AG20443 (cell line): ENCODE measurements at regions not wholly inside any gene's neighbourhood (a gene's known extent, or its start where the extent isn't known, plus 50 kb on each side); places are given as distances from the start of the nearest gene placed in this dataset.
"Not testable (repeated sequence)": the region's sequence is repeated elsewhere in the genome, so short reads cannot be mapped to it uniquely, and the experiment has no call there.

Experiments used
- DNase-seq: peaks from one replicate; pipeline ENCODE4 v3.0.0; 2012; ENCODE audit warnings: low spot score, mixed read lengths

GRCh38 chr12:67759829-67760228 is 111.3 kb downstream of the DYRK2 start:
- no peak for DNase-seq

GRCh38 chr12:67760586-67761275 is 112.2 kb downstream of the DYRK2 start:
- DNase-seq, result no peak

- DNase-seq, result no peak
Observed at GRCh38 chr12:67761566-67761965, 113.0 kb downstream of the DYRK2 start.

DNA sequence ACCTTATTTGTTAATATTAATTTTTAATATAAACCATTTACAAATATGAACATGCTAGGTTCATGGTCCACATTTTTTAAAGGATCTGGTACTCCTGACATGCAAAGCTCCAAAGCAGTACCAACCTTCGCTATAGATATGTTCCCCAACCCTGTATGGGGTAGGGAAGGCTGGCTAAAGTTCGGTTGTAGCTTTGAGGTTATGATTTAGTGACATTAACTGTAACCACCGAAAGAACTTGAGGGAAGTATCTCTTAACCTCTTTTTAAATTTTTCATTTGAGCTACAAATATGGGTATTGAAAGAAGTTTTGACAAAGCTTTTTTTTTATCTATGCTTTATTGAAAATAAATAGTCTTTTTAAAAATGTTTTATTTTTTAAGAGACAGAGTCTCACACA is 115.5 kb downstream of the DYRK2 start:
- no peak for DNase-seq

DNA sequence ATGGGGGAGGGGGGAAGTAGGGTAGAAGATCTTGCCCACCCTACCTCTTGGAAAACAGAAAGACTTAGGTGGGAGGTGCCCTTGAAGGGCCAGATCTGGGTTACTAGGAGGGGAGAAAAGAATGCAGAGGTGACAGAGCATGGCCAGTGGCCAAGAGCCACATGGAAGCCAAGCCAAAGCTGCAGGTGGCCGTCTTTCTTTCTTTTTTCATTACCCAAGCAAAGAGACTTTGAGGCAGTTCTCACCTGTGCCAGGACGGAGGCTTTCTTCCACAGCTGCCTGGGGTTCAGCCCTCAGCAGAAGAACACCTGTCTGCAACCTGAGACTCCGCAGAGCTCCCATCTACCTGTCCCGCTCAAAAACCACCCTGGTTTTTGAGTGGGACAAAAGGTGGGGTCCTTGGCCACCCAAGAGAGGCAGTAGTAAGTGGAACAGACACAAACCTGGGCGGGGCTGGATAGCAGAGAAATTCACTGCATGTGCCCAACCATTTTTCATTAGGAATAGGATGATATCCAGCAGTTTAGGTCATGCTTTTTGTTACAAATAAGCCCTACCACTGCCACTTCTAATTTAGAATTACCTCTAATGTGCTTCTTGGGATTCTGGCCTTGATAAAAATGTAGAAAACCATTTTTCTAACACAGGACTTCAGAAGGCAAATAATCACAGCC is 116.5 kb downstream of the DYRK2 start:
- peak; percentile 45 for DNase-seq

DNA sequence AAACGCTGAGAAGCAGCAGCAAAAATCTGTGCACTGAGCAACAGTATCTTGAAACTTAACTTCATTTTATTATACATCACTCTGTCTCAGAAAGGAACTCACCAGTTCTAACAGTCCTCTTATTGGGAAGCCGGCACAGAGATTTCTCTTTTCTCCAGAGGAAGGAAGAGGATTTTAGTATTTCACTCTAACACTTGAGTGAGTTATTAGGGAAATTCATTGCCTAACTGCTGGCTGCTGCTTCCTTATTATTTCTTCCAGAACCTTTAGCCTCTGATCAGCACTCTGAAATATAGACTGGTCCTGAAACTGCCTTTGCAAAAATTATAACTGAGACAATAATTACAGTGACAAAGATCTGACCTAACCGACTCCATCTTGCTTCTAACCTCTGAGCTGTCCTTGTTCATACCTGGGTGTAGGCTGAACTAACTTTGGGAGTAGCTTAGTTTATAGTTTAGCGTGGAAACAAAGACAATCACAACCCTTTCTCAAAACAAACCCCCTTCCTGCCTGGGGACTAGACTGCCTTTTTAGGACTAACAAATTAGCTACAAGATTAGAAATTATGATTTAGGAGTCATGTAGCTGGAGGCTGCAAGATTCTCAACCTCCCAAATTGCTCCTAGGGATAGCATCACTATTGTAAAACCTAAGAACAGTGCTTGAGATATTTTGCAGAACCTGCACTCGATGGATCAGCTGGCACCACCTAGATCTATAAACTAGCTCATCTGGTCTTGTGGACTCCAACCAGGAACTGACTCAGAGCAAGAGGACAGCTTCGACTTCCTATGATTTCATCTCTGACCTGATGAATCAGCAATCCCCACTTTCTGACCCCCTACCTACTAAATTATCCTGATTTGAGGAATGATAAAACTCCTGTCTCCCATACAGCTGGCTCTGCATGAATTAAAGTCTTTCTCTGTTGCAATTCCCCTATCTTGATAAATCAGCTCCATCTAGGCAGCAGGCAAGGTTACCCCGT is 117.5 kb downstream of the DYRK2 start:
- peak; percentile 24 for DNase-seq

DNA sequence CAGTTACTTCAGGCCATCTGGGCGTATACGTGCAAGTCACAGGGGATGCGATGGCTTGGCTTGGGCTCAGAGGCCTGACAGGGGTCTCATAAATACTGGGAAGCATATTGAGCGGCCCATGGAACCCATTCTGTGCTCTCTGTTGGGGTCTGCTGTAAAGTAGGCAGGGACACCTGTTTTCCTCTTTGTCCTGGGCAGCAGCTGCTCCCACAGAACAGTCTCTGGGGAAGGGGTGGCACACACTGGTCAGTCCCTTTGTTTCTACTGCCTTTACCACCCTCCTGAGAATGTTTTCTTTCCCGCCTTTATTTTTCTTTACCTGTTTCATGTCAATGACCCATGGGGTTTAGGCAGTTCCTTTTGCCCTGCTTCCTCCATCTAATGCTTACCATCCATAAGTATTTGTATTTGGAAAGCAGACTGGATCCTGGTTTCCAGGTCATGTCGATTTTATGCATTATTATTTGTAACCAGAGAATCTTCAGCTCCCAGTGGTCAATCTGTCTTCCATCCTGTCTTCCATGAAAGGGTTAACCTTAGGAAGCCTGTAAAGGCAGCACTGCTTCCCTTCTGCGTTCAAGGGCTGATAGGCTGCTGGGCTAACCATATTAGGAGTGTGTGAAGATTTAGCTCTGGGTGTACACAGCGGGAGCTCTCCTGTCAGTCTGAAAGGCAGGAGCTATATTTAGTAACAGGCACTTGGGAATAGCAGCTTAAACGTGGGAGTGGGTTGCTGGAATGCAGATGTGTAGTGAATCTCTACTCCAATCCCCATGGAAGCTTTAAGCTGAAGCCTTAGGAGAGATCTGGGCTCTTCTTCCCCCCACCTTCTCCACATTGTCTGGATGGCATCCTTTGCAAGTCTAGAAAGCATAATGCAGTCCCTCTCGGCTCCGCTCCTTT is 124.0 kb downstream of the DYRK2 start:
- peak; percentile 33 for DNase-seq

DNA sequence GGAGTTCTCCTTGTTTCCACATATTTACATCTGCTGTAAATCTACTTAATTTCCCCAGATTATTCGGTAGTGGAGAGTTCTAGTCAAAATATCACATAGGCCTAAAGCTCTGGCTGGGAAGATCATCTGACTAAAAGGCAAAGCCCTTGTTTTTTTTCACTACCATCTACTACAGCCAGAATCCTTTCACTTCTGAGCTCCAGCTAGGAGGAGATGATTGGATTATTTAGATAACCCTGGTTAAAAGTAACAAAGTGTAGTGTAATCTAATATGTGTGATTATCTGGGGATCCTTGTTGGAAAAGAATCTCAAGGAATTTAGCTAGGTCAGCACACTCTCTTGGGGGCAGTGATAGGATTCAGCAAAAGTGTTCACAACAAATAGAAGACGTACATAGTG is 125.4 kb downstream of the DYRK2 start:
- DNase-seq, result no peak

- DNase-seq, result no peak
Observed at GRCh38 chr12:67774983-67775587, 126.5 kb downstream of the DYRK2 start.

DNA sequence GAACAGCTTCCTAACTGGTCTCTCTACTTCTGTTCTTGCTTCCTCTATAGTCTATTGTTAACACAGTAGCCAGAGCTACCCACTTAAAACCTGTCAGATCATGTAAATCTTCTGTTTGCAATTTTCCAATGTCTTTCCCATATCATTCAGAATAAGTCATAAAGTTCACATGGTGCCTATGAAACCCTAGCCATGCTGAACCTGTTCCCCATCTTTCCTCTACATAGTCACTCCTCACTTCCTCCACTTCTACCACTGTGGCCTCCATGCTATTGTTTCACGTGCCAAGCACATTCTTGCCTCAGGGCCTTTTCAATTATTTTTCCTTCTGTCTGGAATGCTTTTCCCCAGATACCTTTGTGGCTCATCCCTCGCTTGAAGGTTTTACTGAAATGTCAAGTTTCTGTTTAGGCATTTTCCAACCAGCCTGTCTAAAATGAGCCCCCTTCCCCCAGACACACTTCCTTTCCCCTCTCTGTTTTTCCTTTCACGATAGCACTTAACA is 132.1 kb downstream of the DYRK2 start:
- DNase-seq, result no peak

- DNase-seq, result no peak
Observed at GRCh38 chr12:67782573-67782972, 134.0 kb downstream of the DYRK2 start.

DNA sequence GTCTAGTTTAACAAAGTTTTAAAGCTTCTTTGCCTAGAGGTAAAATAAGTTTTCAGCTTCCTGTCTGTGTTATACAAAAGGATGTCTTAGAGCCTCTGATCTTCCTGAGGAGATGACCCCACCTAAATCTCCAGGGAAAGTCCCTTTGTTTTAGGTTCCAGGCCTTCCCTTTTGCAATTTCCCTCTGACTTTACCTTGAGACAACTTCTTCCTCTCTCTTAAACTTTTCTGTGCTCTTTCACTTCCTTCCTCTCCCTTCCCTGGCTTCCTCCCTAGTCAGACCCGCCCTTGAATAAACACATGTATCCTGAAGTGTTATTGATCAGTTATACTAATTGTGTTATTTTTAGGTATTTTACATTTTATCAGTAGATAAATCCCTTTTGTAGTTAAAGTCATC is 134.8 kb downstream of the DYRK2 start:
- DNase-seq, result no peak

GRCh38 chr12:67784831-67785230 is 136.3 kb downstream of the DYRK2 start:
- DNase-seq, result no peak

DNA sequence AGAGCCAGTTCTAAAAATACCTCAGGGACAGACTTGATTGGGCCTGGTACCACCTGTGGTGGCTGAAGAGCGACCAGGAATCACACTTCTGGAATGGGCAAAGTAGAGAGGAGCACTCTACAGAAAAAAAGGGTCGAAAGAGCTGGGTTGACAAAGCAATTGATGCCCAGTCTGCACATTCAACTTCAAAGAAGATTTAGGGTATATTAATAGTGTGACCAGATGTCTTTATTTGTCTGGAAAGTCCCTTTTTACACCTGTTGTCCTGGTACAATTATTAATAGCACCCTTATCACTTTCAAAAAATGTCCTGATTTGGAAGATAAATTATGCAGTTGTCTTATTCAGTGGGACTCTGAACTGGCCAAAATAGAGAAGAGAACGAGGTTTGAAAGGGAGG is 137.5 kb downstream of the DYRK2 start:
- DNase-seq, result no peak

DNA sequence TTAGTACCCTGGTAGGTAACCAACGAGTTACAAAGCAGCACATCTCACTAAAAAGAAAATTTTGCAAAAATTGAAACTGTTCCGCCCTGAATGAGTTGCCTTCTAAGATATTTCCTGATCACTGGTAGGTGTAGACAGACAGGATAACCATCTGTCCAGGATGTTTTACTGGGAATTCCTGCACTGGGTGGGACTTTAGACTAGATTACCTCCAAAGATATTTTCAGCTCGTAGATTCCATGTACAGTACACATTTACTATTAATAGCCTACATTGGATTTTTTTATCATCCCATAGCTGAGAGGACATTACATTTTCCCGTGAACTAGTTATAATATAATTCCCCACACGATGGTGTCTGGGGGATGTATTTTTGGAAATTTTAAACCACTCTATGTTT is 139.6 kb downstream of the DYRK2 start:
- DNase-seq, result no peak

DNA sequence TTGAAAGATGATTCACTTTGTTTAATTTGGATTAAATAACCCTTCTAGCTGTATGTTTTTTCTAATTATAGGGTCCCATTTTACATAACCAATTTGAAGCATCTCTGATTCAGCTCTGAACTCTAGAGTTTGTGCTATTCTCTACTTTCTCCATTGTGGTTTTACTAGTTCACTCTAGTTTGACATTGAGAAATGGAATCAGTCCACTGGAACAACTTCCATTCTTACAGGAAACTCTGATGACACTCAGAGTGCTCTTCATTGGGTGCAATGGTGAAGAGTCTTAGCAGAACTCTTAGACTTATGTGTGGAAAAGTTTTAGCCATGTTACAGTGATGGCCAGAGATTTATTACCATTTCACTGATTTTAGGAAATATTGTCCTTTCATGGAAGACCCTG is 140.7 kb downstream of the DYRK2 start:
- DNase-seq, result no peak

GRCh38 chr12:67790660-67791059 is 142.1 kb downstream of the DYRK2 start:
- DNase-seq, result no peak

DNA sequence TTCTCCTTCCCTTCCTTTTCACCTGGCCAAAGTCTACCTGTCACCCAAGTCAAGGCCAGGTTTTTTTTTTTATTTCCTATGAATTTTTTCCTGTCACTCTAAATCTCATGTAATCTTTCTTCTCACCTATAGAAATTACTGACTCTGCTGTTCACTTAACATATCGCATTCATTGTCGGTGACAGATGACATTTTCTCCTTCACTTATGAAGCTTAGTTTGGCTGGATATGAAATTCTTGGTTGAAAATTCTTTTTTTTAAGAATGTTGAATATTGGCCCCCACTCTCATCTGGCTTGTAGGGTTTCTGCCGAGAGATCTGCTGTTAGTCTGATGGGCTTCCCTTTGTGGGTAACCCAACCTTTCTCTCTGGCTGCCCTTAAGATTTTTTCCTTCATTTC is 142.8 kb downstream of the DYRK2 start:
- not testable (repeated sequence) for DNase-seq

DNA sequence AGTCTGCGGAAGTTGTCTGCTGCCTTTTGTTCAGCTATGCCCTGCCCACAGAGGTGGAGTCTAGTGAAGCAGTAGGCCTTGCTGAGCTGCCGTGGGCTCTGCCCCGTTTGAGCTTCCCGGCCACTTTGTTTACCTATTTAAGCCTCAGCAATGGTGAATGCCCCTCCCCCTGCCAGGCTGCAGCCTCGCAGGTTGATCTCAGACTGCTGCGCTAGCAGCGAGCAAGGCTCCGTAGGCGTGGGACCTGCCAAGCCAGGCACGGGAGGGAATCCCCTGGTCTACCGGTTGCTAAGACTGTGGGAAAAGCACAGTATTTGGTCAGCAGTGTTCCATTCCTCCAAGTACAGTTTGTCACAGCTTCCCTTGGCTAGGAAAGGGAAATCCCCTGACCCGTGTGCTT is 143.6 kb downstream of the DYRK2 start:
- no peak for DNase-seq

GRCh38 chr12:67794161-67794560 is 145.6 kb downstream of the DYRK2 start:
- DNase-seq, result no peak

DNA sequence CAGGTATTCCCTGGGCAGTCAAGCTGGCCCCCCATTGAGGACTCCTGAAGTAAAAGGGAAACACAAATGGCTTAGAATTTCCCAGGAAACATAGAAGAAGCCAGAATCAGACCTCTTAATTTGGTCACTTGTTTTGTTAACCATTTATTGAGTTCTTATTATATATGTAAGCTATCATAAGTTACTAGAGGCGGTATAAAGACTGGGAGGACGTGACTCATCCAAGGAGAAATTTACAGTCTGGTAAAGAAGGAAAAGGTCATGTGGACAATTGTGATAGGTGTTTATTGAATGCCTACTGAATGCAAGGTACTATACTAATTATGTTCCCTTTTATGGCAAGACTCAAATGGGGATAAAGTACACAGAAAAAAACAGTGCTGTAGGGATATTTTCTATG is 146.7 kb downstream of the DYRK2 start:
- no peak for DNase-seq
